GM12878 (cell line): ENCODE measurements at regions not wholly inside any gene's neighbourhood (a gene's known extent, or its start where the extent isn't known, plus 50 kb on each side); places are given as distances from the start of the nearest gene placed in this dataset.

Experiments used
- ATAC-seq: fragments of 200-7000 bp; cut with Tn5 transposase; 3 replicates; pipeline ENCODE4 v1.9.1; 2020; ENCODE audit warnings: mild to moderate bottlenecking, moderate library complexity
- BruUV-seq: library from RNA; stranded (reverse); fragments of 400-500 nt; replicated peaks from 2 replicates; lab custom pipeline; 2021; lab: Mats Ljungman, UMichigan
- CTCF ChIA-PET: fragments of 300-600 bp; sonication (Branson Sonifier 250); formaldehyde crosslinking; extraction: SDS; loops from one replicate; lab custom pipeline; 2021; ENCODE audit warnings: inconsistent platforms; lab: Yijun Ruan, JAX
- POLR2A ChIA-PET: fragments of 350-600 bp; formaldehyde crosslinking; extraction: SDS; loops from one replicate; lab custom pipeline; 2021; ENCODE audit warnings: inconsistent platforms; lab: Charles Lee
- RAD21 ChIA-PET: fragments of 300-600 bp; sonication (Branson Sonifier 250); formaldehyde crosslinking; loops from one replicate; lab custom pipeline; 2023; ENCODE audit warnings: antibody characterized with exemption; ENCODE audit not compliant: unreplicated experiment; lab: Charles Lee
- SMC1A ChIA-PET: fragments of 300-600 bp; sonication (Branson Sonifier 250); formaldehyde crosslinking; loops from one replicate; lab custom pipeline; 2023; ENCODE audit not compliant: unreplicated experiment, uncharacterized antibody; lab: Charles Lee
- DNase-seq: peaks from one replicate; pipeline ENCODE4 v3.0.0-alpha.2; 2011; ENCODE audit warnings: low read depth, low spot score
- FAIRE-seq: peaks from 3 replicates; lab custom pipeline; 2011; peaks lifted over from hg19 to GRCh38; lab: Jason Lieb, UNC
- H2AFZ ChIP-seq: 2 replicates; pipeline ENCODE4 v1.6.0; 2011; ENCODE audit warnings: low read depth, low read length, control low read depth; ENCODE audit not compliant: control insufficient read depth
- H3K27ac ChIP-seq: 2 replicates; pipeline ENCODE4 v1.5.1; 2011; ENCODE audit warnings: control low read depth; ENCODE audit not compliant: control insufficient read depth, insufficient read depth
- H3K27me3 ChIP-seq, 2 experiments: replicated peaks in 1 of 2; 2 replicates each; pipeline versions ENCODE4 v1.6.0 to v1.6.1; 2011; ENCODE audit warnings: low read length in 1 of 2; ENCODE audit not compliant: control insufficient read depth in 2 of 2, insufficient read depth in 2 of 2
- H3K36me3 ChIP-seq, 2 experiments: 2 replicates each; pipeline ENCODE4 v1.5.1; 2011; ENCODE audit warnings: low read length in 1 of 2; ENCODE audit not compliant: control insufficient read depth in 2 of 2, insufficient read depth in 2 of 2
- H3K4me1 ChIP-seq: 2 replicates; pipeline ENCODE4 v1.6.1; 2011; ENCODE audit warnings: mild to moderate bottlenecking, low read length, moderate library complexity, mixed read lengths; ENCODE audit not compliant: control insufficient read depth, insufficient read depth
- H3K4me2 ChIP-seq: 2 replicates; pipeline ENCODE4 v1.6.0; 2011; ENCODE audit warnings: control low read depth; ENCODE audit not compliant: control insufficient read depth, insufficient read depth
- H3K4me3 ChIP-seq: fragments of 200-600 bp; sonication (generic); 2 replicates; pipeline ENCODE4 v1.5.1; 2016
- H3K79me2 ChIP-seq: 2 replicates; pipeline ENCODE4 v1.6.0; 2011; ENCODE audit warnings: low read length; ENCODE audit not compliant: control insufficient read depth, insufficient read depth
- H3K9ac ChIP-seq: 2 replicates; pipeline ENCODE4 v1.8.0; 2011; ENCODE audit warnings: low read length, control low read depth, mixed read lengths; ENCODE audit not compliant: control insufficient read depth, insufficient read depth
- H3K9me3 ChIP-seq: replicated peaks from 3 replicates; pipeline ENCODE4 v1.5.1; 2011; ENCODE audit warnings: mild to moderate bottlenecking, low read length; ENCODE audit not compliant: control insufficient read depth, insufficient read depth
- H4K20me1 ChIP-seq: 2 replicates; pipeline ENCODE4 v1.6.0; 2011; ENCODE audit not compliant: control insufficient read depth, insufficient read depth
- BRCA1 ChIP-seq: IDR thresholded peaks from 2 replicates; pipeline ENCODE4 v1.6.1; 2011; ENCODE audit warnings: low read depth, low read length, improper control_type of control experiment
- CBFB ChIP-seq: IDR thresholded peaks from 2 replicates; pipeline ENCODE4 v1.6.1; 2016; ENCODE audit warnings: antibody characterized with exemption, low read depth
- CHD2 ChIP-seq: IDR thresholded peaks from 2 replicates; pipeline ENCODE4 v1.6.1; 2011; ENCODE audit warnings: low read depth, low read length, improper control_type of control experiment, borderline replicate concordance
- DPF2 ChIP-seq: fragments of 450-650 bp; IDR thresholded peaks from 2 replicates; pipeline ENCODE4 v1.6.1; 2017; ENCODE audit warnings: mild to moderate bottlenecking
- E4F1 ChIP-seq: fragments of 450-650 bp; IDR thresholded peaks from 2 replicates; pipeline ENCODE4 v1.6.1; 2018; ENCODE audit warnings: borderline replicate concordance, mild to moderate bottlenecking; ENCODE audit not compliant: partially characterized antibody
- GATAD2B ChIP-seq: fragments of 450-650 bp; conservative IDR thresholded peaks from 2 replicates; pipeline ENCODE4 v1.6.1; 2017; ENCODE audit warnings: low read depth, mild to moderate bottlenecking, moderate library complexity
- HDAC2 ChIP-seq: fragments of 200-600 bp; sonication (generic); IDR thresholded peaks from 2 replicates; pipeline ENCODE4 v1.6.1; 2017
- HDAC6 ChIP-seq: fragments of 200-600 bp; sonication (generic); IDR thresholded peaks from one replicate; pipeline ENCODE4 v1.8.0; 2017; ENCODE audit warnings: antibody characterized with exemption; ENCODE audit not compliant: unreplicated experiment
- IKZF2 ChIP-seq, 2 experiments: fragments of 450-650 bp; IDR thresholded peaks; 2 replicates each; pipeline ENCODE4 v1.6.1; 2017; ENCODE audit warnings: mild to moderate bottlenecking in 2 of 2, moderate library complexity in 2 of 2
- KAT2A ChIP-seq: conservative IDR thresholded peaks from 2 replicates; pipeline ENCODE4 v1.6.1; 2011; ENCODE audit warnings: low read depth, low read length; ENCODE audit not compliant: control insufficient read depth
- MAX ChIP-seq: IDR thresholded peaks from 2 replicates; pipeline ENCODE4 v1.6.1; 2012; ENCODE audit warnings: low read depth, low read length, improper control_type of control experiment
- POLR2AphosphoS2 ChIP-seq: IDR thresholded peaks from 2 replicates; pipeline ENCODE4 v1.6.1; 2011; ENCODE audit warnings: low read depth, mild to moderate bottlenecking, low read length, improper control_type of control experiment, moderate library complexity
- PRDM15 ChIP-seq: fragments of 450-650 bp; formaldehyde crosslinking; IDR thresholded peaks from 2 replicates; pipeline ENCODE4 v1.4.0; 2020; ENCODE audit warnings: mild to moderate bottlenecking, moderate library complexity
- RAD51 ChIP-seq: fragments of 450-650 bp; IDR thresholded peaks from 2 replicates; pipeline ENCODE4 v1.6.1; 2016; ENCODE audit warnings: moderate library complexity, mild to moderate bottlenecking, inconsistent platforms
- TCF3 ChIP-seq: IDR thresholded peaks from 2 replicates; pipeline ENCODE4 v1.6.1; 2012; ENCODE audit warnings: low read depth, mild to moderate bottlenecking, low read length, borderline replicate concordance; ENCODE audit not compliant: insufficient read depth
- YY1 ChIP-seq: IDR thresholded peaks from 2 replicates; pipeline ENCODE4 v1.6.1; 2011; ENCODE audit warnings: low read depth, mild to moderate bottlenecking, low read length
- ZZZ3 ChIP-seq: IDR thresholded peaks from 2 replicates; pipeline ENCODE4 v1.6.1; 2011; ENCODE audit warnings: low read depth; ENCODE audit not compliant: control insufficient read depth, insufficient read length
- WGBS: methylation state at CpG from one replicate; pipeline ENCODE4 v1.1.6; 2016; ENCODE audit warnings: low lambda C conversion rate; ENCODE audit not compliant: insufficient replicate concordance, insufficient coverage; ENCODE audit errors: missing lambda C conversion rate; 5-methylcytosine and 5-hydroxymethylcytosine counted together
- in situ Hi-C: fragments of 300-500 bp; cut with MboI; formaldehyde crosslinking; loops from 9 replicates; pipeline ENCODE4 v1.14.3; 2018; ENCODE audit warnings: mixed read lengths
- intact Hi-C: fragments of 100-400 bp; cut with micrococcal nuclease; formaldehyde crosslinking; loops from one replicate; pipeline ENCODE4 v1.14.2; 2022; ENCODE audit not compliant: unreplicated experiment

GRCh38 chr20:6866741-6867140 is 99.3 kb downstream of the BMP2 start:
- POLR2A ChIA-PET: interaction anchor here (1.2 to 5.3 kb wide), 7 partner anchors 11 to 53 kb away, joined by 4 to 59 read pairs (median 5); no protein-coding TSS in a partner anchor
- Histone ChIP-seq H2AFZ (no peak overlapping the region), H3K27me3 (no peaks in the 10 kb centered on the region; a peak in 1 of 4 replicates), H3K4me2 (no peak overlapping the region), H3K79me2 (no peaks in the 10 kb centered on the region), H4K20me1 (no peaks in the 10 kb centered on the region), H3K9ac (no peak overlapping the region), H3K9me3 (no peaks in the 10 kb centered on the region), H3K4me1 (no peaks in the 10 kb centered on the region), H3K36me3 (no peaks in the 10 kb centered on the region), H3K4me3 (no peak overlapping the region), H3K27ac (no peak overlapping the region)
- RAD21 ChIA-PET: interaction anchor here (1.6 to 6.7 kb wide), 7 partner anchors 13 to 72 kb away, joined by 3 to 93 read pairs (median 23); no protein-coding TSS in a partner anchor
- BruUV-seq: no TSS peak
- intact Hi-C loops (no loop called here), in situ Hi-C loops (no loop called here)
- TF ChIP-seq KAT2A (no peak), PRDM15 (CRISPR knock-in tag) (no peak), CHD2 (no peak), TCF3 (no peak), POLR2AphosphoS2 (no peak), DPF2 (no peak), CBFB (no peak), IKZF2 (IDR thresholded peaks at IDR 0.05) (no peak), MAX (no peak), BRCA1 (no peak), E4F1 (no peak), HDAC2 (no peak), YY1 (no peak), RAD51 (no peak), GATAD2B (no peak), ZZZ3 (no peak), HDAC6 (no peak)
- CTCF ChIA-PET: interaction anchor here (1.2 kb wide), 2 partner anchors 48 to 62 kb away, joined by 3 to 6 read pairs; no protein-coding TSS in a partner anchor
- DNase-seq (no peak), FAIRE-seq (no peak), ATAC-seq (no peak)
- SMC1A ChIA-PET: interaction anchor here (1.0 to 8.7 kb wide), 8 partner anchors 11 to 160 kb away, joined by 3 to 166 read pairs (median 94); no protein-coding TSS in a partner anchor
- 1% methylated on average over 3 of the region's 3 CpGs for WGBS
